ENCODE measurements at regions not wholly inside any gene's neighbourhood (a gene's known extent, or its start where the extent isn't known, plus 50 kb on each side); places are given as distances from the start of the nearest gene placed in this dataset.

GRCh38 chr5:173741087-173741486, 124.6 kb upstream of the BOD1 start (continued):
- TF ChIP-seq, protein P1, sequence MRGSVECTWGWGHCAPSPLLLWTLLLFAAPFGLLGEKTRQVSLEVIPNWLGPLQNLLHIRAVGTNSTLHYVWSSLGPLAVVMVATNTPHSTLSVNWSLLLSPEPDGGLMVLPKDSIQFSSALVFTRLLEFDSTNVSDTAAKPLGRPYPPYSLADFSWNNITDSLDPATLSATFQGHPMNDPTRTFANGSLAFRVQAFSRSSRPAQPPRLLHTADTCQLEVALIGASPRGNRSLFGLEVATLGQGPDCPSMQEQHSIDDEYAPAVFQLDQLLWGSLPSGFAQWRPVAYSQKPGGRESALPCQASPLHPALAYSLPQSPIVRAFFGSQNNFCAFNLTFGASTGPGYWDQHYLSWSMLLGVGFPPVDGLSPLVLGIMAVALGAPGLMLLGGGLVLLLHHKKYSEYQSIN (CRISPR knock-in tag; IDR thresholded peaks at IDR 0.05; ENCODE audit: borderline replicate concordance), result no peak
- TF ChIP-seq HIVEP1 (CRISPR knock-in tag; IDR thresholded peaks at IDR 0.05) (no peak), ZNF44 (CRISPR knock-in tag; IDR thresholded peaks at IDR 0.05) (no peak), MATR3 (CRISPR knock-in tag; IDR thresholded peaks at IDR 0.05) (no peak), PAWR (CRISPR knock-in tag; IDR thresholded peaks at IDR 0.05; ENCODE audit: borderline replicate concordance) (no peak), MYNN (CRISPR knock-in tag; IDR thresholded peaks at IDR 0.05; ENCODE audit: low read depth) (no peak), MTF2 (CRISPR knock-in tag; IDR thresholded peaks at IDR 0.05; ENCODE audit: borderline replicate concordance) (no peak)
- TF ChIP-seq, protein P2, sequence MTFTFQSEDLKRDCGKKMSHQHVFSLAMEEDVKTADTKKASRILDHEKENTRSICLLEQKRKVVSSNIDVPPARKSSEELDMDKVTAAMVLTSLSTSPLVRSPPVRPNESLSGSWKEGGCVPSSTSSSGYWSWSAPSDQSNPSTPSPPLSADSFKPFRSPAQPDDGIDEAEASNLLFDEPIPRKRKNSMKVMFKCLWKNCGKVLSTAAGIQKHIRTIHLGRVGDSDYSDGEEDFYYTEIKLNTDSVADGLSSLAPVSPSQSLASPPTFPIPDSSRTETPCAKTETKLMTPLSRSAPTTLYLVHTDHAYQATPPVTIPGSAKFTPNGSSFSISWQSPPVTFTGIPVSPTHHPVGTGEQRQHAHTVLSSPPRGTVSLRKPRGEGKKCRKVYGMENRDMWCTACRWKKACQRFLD (CRISPR knock-in tag; IDR thresholded peaks at IDR 0.05; ENCODE audit: borderline replicate concordance), result no peak
- TF ChIP-seq, protein P3, sequence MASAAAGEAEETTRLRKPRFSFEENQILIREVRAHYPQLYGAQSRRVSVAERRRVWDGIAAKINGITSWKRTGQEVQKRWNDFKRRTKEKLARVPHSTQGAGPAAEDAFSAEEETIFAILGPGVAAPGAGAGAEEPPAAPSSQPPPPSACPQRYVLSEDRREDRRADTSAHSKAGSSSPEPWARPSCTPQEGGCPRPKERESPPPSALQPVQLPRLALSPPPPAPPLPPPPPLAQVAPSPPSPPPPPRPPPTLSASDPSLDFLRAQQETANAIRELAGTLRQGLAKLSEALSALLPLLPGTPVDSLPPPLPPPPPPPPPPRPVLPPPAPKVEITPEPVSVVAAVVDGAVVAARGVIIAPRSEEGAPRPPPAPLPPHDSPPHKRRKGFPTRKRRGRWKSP (CRISPR knock-in tag; IDR thresholded peaks at IDR 0.05), result no peak
- TF ChIP-seq, protein P4, sequence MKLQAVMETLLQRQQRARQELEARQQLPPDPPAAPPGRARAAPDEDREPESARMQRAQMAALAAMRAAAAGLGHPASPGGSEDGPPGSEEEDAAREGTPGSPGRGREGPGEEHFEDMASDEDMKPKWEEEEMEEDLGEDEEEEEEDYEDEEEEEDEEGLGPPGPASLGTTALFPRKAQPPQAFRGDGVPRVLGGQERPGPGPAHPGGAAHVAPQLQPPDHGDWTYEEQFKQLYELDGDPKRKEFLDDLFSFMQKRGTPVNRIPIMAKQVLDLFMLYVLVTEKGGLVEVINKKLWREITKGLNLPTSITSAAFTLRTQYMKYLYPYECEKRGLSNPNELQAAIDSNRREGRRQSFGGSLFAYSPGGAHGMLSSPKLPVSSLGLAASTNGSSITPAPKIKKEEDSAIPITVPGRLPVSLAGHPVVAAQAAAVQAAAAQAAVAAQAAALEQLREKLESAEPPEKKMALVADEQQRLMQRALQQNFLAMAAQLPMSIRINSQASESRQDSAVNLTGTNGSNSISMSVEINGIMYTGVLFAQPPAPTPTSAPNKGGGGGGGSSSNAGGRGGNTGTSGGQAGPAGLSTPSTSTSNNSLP (IDR thresholded peaks at IDR 0.05; ENCODE audit: low read depth, low read length), result no peak

Data from HepG2 (cell line).